HepG2 (cell line): ENCODE measurements at regions not wholly inside any gene's neighbourhood (a gene's known extent, or its start where the extent isn't known, plus 50 kb on each side); places are given as distances from the start of the nearest gene placed in this dataset.

Experiments
- CTCF ChIP-seq: sonication (generic); formaldehyde crosslinking; IDR thresholded peaks from 2 replicates; pipeline ENCODE4 v1.5.0; 2020; ENCODE audit warnings: mild to moderate bottlenecking, missing genetic modification reagents, moderate library complexity
- POLR2A ChIP-seq, 2 experiments: IDR thresholded peaks; 2 replicates each; pipeline ENCODE4 v1.6.1; 2011; ENCODE audit warnings: low read depth in 2 of 2, low read length in 2 of 2, mild to moderate bottlenecking in 1 of 2, moderate library complexity in 1 of 2; ENCODE audit not compliant: insufficient read depth in 1 of 2

DNA sequence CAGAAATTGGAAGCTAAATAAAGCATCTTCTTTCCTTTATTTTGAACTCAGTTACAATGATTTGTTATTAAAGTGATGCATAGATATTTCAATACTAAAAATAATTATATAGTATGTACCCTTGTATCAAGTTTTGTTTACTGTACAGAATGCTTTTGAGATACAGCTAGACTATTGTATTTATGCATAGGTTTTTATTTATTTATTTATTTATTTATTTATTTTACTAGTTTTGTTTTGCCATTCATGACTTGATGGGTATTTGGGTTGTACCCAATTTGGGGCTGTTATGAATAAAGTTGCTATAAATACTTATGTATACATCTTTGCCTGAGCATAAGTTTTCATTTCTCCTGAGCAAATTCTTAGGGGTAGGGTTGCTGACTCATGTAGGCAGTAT lies 118.7 kb upstream of the NXPH2 start:
- no peak for TF ChIP-seq POLR2A (IDR thresholded peaks at IDR 0.05; ENCODE audit: insufficient read depth in 1 of 2, low read depth in 2 of 2, low read length in 2 of 2)
- no peak for TF ChIP-seq CTCF (CRISPR knock-in tag)
